ENCODE measurements at regions not wholly inside any gene's neighbourhood (a gene's known extent, or its start where the extent isn't known, plus 50 kb on each side); places are given as distances from the start of the nearest gene placed in this dataset.

- TF ChIP-seq REPIN1 (tag by site-specific recombination; IDR thresholded peaks at IDR 0.05; ENCODE audit: low read depth) (no peak), CTCF (tag by site-specific recombination; IDR thresholded peaks at IDR 0.05) (no peak), MEIS1 (CRISPR knock-in tag; IDR thresholded peaks at IDR 0.05; ENCODE audit: borderline replicate concordance) (no peak), ZNF837 (tag by site-specific recombination; IDR thresholded peaks at IDR 0.05) (no peak), ZNF747 (tag by site-specific recombination; IDR thresholded peaks at IDR 0.05) (no peak), MYNN (tag by site-specific recombination; IDR thresholded peaks at IDR 0.05; ENCODE audit: borderline replicate concordance) (no peak), ZBTB6 (tag by site-specific recombination; IDR thresholded peaks at IDR 0.05) (no peak), REST (tag by site-specific recombination; IDR thresholded peaks at IDR 0.05) (no peak), ZNF580 (tag by site-specific recombination; IDR thresholded peaks at IDR 0.05) (no peak), SCRT1 (tag by site-specific recombination; IDR thresholded peaks at IDR 0.05; ENCODE audit: borderline replicate concordance) (no peak), ZNF10 (tag by site-specific recombination; IDR thresholded peaks at IDR 0.05) (no peak), TSHZ1 (tag by site-specific recombination; IDR thresholded peaks at IDR 0.05; ENCODE audit: borderline replicate concordance) (no peak), ZNF280D (tag by site-specific recombination; IDR thresholded peaks at IDR 0.05) (no peak)
Observed at GRCh38 chr4:115883231-115883630, 769.8 kb upstream of the NDST4 start.
